ENCODE measurements at regions not wholly inside any gene's neighbourhood (a gene's known extent, or its start where the extent isn't known, plus 50 kb on each side); places are given as distances from the start of the nearest gene placed in this dataset.

DNA sequence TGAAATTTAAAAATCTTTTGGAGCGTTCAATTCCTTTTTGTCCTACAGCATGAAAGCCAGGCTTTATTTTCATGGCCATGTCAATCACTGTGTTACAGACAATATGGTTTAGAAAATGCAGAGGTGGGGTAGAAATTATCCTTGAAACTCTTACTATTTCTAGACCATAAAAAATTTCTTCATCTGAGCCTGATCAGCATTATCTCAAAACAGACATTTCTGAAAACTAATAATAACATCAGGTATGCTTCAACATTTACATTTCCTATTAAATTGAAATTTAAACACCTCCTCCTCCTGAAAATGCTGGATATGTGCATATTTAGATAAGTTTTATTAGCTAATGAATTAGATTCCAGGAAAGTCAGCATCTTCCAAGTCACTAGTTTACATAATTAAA lies 570.6 kb downstream of the RIT2 start:
- TF ChIP-seq, protein P1, sequence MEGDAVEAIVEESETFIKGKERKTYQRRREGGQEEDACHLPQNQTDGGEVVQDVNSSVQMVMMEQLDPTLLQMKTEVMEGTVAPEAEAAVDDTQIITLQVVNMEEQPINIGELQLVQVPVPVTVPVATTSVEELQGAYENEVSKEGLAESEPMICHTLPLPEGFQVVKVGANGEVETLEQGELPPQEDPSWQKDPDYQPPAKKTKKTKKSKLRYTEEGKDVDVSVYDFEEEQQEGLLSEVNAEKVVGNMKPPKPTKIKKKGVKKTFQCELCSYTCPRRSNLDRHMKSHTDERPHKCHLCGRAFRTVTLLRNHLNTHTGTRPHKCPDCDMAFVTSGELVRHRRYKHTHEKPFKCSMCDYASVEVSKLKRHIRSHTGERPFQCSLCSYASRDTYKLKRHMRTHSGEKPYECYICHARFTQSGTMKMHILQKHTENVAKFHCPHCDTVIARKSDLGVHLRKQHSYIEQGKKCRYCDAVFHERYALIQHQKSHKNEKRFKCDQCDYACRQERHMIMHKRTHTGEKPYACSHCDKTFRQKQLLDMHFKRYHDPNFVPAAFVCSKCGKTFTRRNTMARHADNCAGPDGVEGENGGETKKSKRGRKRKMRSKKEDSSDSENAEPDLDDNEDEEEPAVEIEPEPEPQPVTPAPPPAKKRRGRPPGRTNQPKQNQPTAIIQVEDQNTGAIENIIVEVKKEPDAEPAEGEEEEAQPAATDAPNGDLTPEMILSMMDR (conservative IDR thresholded peaks at IDR 0.05; ENCODE audit: low read depth, low read length) = no peak
- TF ChIP-seq EZH2 (IDR thresholded peaks at IDR 0.05; ENCODE audit: low read length, unreplicated experiment) (no peak), EZH2phosphoT487 (IDR thresholded peaks at IDR 0.05; ENCODE audit: borderline replicate concordance, low read length) (no peak)
